HEK293T (cell line): ENCODE measurements at regions not wholly inside any gene's neighbourhood (a gene's known extent, or its start where the extent isn't known, plus 50 kb on each side); places are given as distances from the start of the nearest gene placed in this dataset.

Experiments
- ARNT ChIP-seq: fragments of 450-650 bp; IDR thresholded peaks from 2 replicates; pipeline ENCODE4 v1.6.1; 2017; ENCODE audit warnings: mild to moderate bottlenecking
- BHLHE40 ChIP-seq: fragments of 450-650 bp; IDR thresholded peaks from 2 replicates; pipeline ENCODE4 v1.6.1; 2016; ENCODE audit warnings: mild to moderate bottlenecking, moderate library complexity, borderline replicate concordance
- CTBP1 ChIP-seq: fragments of 450-650 bp; IDR thresholded peaks from 2 replicates; pipeline ENCODE4 v1.6.1; 2016; ENCODE audit warnings: borderline replicate concordance
- FOXK2 ChIP-seq: fragments of 450-650 bp; IDR thresholded peaks from 2 replicates; pipeline ENCODE4 v1.6.1; 2016; ENCODE audit warnings: mild to moderate bottlenecking
- FOXM1 ChIP-seq: fragments of 450-650 bp; IDR thresholded peaks from 2 replicates; pipeline ENCODE4 v1.6.1; 2017; ENCODE audit warnings: mild to moderate bottlenecking, borderline replicate concordance
- HDGF ChIP-seq: fragments of 450-650 bp; IDR thresholded peaks from 2 replicates; pipeline ENCODE4 v1.6.1; 2017; ENCODE audit warnings: antibody characterized with exemption, borderline replicate concordance
- LEF1 ChIP-seq: fragments of 450-650 bp; IDR thresholded peaks from 2 replicates; pipeline ENCODE4 v1.6.1; 2017; ENCODE audit warnings: mild to moderate bottlenecking, borderline replicate concordance
- NFRKB ChIP-seq: fragments of 450-650 bp; IDR thresholded peaks from 2 replicates; pipeline ENCODE4 v1.6.1; 2016; ENCODE audit warnings: mild to moderate bottlenecking, moderate library complexity
- PKNOX1 ChIP-seq: fragments of 450-650 bp; IDR thresholded peaks from 2 replicates; pipeline ENCODE4 v1.6.1; 2016
- SP1 ChIP-seq: fragments of 450-650 bp; IDR thresholded peaks from 2 replicates; pipeline ENCODE4 v1.6.1; 2017
- SUZ12 ChIP-seq: fragments of 450-650 bp; IDR thresholded peaks from 2 replicates; pipeline ENCODE4 v1.6.1; 2016; ENCODE audit warnings: mild to moderate bottlenecking
- TARDBP ChIP-seq: fragments of 450-650 bp; IDR thresholded peaks from 2 replicates; pipeline ENCODE4 v1.6.1; 2016
- ZNF384 ChIP-seq: fragments of 450-650 bp; IDR thresholded peaks from 2 replicates; pipeline ENCODE4 v1.6.1; 2016

GRCh38 chr9:31146485-31147166, 1237.8 kb upstream of the ACO1 start:
- TF ChIP-seq SUZ12, result no peak
- TF ChIP-seq ZNF384, result no peak
- no peak for TF ChIP-seq FOXM1
- no peak for TF ChIP-seq HDGF
- TF ChIP-seq SP1, result no peak
- TF ChIP-seq PKNOX1, result no peak
- TF ChIP-seq NFRKB, result no peak
- no peak for TF ChIP-seq FOXK2
- TF ChIP-seq ARNT, result no peak
- TF ChIP-seq CTBP1, result no peak
- no peak for TF ChIP-seq BHLHE40
- no peak for TF ChIP-seq TARDBP
- no peak for TF ChIP-seq LEF1
